GM12878 (cell line): ENCODE measurements at regions not wholly inside any gene's neighbourhood (a gene's known extent, or its start where the extent isn't known, plus 50 kb on each side); places are given as distances from the start of the nearest gene placed in this dataset.

Experiments used
- BRCA1 ChIP-seq: IDR thresholded peaks from 2 replicates; pipeline ENCODE4 v1.6.1; 2011; ENCODE audit warnings: low read depth, low read length, improper control_type of control experiment
- EED ChIP-seq: sonication (generic); IDR thresholded peaks from 2 replicates; pipeline ENCODE4 v1.6.1; 2016; ENCODE audit warnings: antibody characterized with exemption, low read depth
- EZH2 ChIP-seq: IDR thresholded peaks from 2 replicates; pipeline ENCODE4 v1.6.1; 2012; ENCODE audit warnings: low read depth, mild to moderate bottlenecking, control low read depth, inconsistent platforms, low read length, borderline replicate concordance; ENCODE audit not compliant: control insufficient read depth
- NFIC ChIP-seq: IDR thresholded peaks from 2 replicates; pipeline ENCODE4 v1.6.1; 2012; ENCODE audit warnings: low read depth, mild to moderate bottlenecking, inconsistent platforms, low read length, moderate library complexity
- NFYB ChIP-seq: IDR thresholded peaks from 2 replicates; pipeline ENCODE4 v1.6.1; 2011; ENCODE audit warnings: low read depth, mild to moderate bottlenecking, low read length, improper control_type of control experiment, moderate library complexity; ENCODE audit not compliant: insufficient read depth
- POLR2A ChIP-seq: IDR thresholded peaks from 2 replicates; pipeline ENCODE4 v1.6.1; 2011; ENCODE audit warnings: low read depth, mild to moderate bottlenecking, low read length
- SMARCA5 ChIP-seq: fragments of 450-650 bp; IDR thresholded peaks from 2 replicates; pipeline ENCODE4 v1.6.1; 2017; ENCODE audit warnings: mild to moderate bottlenecking
- SP1 ChIP-seq: IDR thresholded peaks from one replicate; pipeline ENCODE4 v1.6.1; 2011; ENCODE audit warnings: low read depth, low read length
- TBL1XR1 ChIP-seq: IDR thresholded peaks from 2 replicates; pipeline ENCODE4 v1.6.1; 2012; ENCODE audit warnings: low read depth, low read length, improper control_type of control experiment
- YY1 ChIP-seq: IDR thresholded peaks from 2 replicates; pipeline ENCODE4 v1.6.1; 2011; ENCODE audit warnings: low read depth, mild to moderate bottlenecking, low read length
- ZBED1 ChIP-seq: IDR thresholded peaks from 2 replicates; pipeline ENCODE4 v1.6.1; 2016; ENCODE audit warnings: borderline replicate concordance
- TF ChIP-seq, protein P1 (sequence below), 3 experiments: IDR thresholded peaks in 2 of 3; conservative IDR thresholded peaks in 1 of 3; 2 replicates each; pipeline ENCODE4 v1.5.1; 2011; ENCODE audit warnings: low read depth in 3 of 3, low read length in 3 of 3, mild to moderate bottlenecking in 3 of 3, control low read depth in 2 of 3, moderate library complexity in 2 of 3, inconsistent platforms in 1 of 3, mixed read lengths in 1 of 3; ENCODE audit not compliant: control insufficient read depth in 2 of 3, insufficient read depth in 1 of 3; ENCODE audit errors: extremely low read depth in 1 of 3
- TF ChIP-seq, protein P2 (sequence below): fragments of 450-650 bp; formaldehyde crosslinking; IDR thresholded peaks from 2 replicates; pipeline ENCODE4 v1.4.0; 2020; ENCODE audit warnings: mild to moderate bottlenecking, moderate library complexity

DNA sequence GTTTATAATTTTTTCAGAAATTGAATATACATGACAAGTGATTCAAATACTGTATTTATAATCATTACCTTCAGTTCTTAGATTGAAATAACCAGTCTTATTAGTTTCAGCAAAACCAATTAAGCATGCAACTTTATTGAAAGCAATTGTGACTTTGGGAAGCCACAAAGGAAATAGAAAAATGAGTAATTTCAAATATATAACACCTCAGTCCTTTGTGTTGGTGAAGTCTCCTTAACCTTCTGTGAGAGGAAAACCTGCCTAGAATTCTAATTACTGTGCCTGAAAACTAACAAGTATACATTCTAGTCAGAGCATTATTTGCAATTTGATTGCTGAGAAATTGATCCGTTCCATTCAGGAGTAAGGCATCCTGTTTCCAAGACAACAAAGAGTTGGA, 95.8 kb downstream of the S1PR1 start:
- no peak for TF ChIP-seq TBL1XR1
- TF ChIP-seq ZBED1 = no peak
- TF ChIP-seq POLR2A = no peak
- TF ChIP-seq, protein P1, sequence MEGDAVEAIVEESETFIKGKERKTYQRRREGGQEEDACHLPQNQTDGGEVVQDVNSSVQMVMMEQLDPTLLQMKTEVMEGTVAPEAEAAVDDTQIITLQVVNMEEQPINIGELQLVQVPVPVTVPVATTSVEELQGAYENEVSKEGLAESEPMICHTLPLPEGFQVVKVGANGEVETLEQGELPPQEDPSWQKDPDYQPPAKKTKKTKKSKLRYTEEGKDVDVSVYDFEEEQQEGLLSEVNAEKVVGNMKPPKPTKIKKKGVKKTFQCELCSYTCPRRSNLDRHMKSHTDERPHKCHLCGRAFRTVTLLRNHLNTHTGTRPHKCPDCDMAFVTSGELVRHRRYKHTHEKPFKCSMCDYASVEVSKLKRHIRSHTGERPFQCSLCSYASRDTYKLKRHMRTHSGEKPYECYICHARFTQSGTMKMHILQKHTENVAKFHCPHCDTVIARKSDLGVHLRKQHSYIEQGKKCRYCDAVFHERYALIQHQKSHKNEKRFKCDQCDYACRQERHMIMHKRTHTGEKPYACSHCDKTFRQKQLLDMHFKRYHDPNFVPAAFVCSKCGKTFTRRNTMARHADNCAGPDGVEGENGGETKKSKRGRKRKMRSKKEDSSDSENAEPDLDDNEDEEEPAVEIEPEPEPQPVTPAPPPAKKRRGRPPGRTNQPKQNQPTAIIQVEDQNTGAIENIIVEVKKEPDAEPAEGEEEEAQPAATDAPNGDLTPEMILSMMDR (IDR thresholded peaks at IDR 0.05 in 2 of 3, conservative IDR thresholded peaks at IDR 0.05 in 1 of 3; ENCODE audit: control insufficient read depth in 2 of 3, extremely low read depth in 1 of 3, insufficient read depth in 1 of 3, low read depth in 3 of 3, low read length in 3 of 3) = no peak
- TF ChIP-seq, protein P2, sequence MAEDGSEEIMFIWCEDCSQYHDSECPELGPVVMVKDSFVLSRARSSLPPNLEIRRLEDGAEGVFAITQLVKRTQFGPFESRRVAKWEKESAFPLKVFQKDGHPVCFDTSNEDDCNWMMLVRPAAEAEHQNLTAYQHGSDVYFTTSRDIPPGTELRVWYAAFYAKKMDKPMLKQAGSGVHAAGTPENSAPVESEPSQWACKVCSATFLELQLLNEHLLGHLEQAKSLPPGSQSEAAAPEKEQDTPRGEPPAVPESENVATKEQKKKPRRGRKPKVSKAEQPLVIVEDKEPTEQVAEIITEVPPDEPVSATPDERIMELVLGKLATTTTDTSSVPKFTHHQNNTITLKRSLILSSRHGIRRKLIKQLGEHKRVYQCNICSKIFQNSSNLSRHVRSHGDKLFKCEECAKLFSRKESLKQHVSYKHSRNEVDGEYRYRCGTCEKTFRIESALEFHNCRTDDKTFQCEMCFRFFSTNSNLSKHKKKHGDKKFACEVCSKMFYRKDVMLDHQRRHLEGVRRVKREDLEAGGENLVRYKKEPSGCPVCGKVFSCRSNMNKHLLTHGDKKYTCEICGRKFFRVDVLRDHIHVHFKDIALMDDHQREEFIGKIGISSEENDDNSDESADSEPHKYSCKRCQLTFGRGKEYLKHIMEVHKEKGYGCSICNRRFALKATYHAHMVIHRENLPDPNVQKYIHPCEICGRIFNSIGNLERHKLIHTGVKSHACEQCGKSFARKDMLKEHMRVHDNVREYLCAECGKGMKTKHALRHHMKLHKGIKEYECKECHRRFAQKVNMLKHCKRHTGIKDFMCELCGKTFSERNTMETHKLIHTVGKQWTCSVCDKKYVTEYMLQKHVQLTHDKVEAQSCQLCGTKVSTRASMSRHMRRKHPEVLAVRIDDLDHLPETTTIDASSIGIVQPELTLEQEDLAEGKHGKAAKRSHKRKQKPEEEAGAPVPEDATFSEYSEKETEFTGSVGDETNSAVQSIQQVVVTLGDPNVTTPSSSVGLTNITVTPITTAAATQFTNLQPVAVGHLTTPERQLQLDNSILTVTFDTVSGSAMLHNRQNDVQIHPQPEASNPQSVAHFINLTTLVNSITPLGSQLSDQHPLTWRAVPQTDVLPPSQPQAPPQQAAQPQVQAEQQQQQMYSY (CRISPR knock-in tag) = no peak
- TF ChIP-seq SP1 = no peak
- TF ChIP-seq BRCA1 = no peak
- TF ChIP-seq SMARCA5 = no peak
- TF ChIP-seq YY1 = no peak
- TF ChIP-seq NFIC = no peak
- no peak for TF ChIP-seq EZH2
- no peak for TF ChIP-seq EED
- TF ChIP-seq NFYB = no peak
